HG03108 (cell line): ENCODE measurements at regions not wholly inside any gene's neighbourhood (a gene's known extent, or its start where the extent isn't known, plus 50 kb on each side); places are given as distances from the start of the nearest gene placed in this dataset.

Experiments used
- ATAC-seq: cut with Tn5 transposase; IDR thresholded peaks from one replicate; pipeline ENCODE4 v1.9.1; 2021; ENCODE audit warnings: moderate library complexity; ENCODE audit not compliant: unreplicated experiment

- ATAC-seq = no peak
These were observed 342.0 kb downstream of the USP25 start for GRCh38 chr21:16071761-16072160.

- ATAC-seq = no peak
These were observed 342.4 kb downstream of the USP25 start for GRCh38 chr21:16072221-16072620.

DNA sequence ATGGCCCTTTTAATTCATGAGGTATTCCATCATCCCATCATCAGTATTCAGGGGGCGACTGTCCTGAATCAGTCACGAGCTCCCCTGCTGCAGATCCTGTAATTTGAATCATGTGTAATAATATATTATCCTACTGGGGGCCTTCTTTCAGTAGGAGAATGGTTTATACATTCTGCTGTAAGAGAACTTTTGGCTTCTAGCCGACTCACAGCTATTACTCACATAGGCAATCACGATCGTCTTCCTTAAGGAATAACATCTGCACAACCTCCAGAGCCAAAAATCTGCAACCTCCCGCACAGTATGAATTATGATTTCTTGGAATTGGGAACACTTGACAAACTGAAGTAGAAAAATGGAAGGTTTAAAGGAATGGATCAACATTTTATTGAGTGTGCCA is 343.0 kb downstream of the USP25 start:
- ATAC-seq = no peak

DNA sequence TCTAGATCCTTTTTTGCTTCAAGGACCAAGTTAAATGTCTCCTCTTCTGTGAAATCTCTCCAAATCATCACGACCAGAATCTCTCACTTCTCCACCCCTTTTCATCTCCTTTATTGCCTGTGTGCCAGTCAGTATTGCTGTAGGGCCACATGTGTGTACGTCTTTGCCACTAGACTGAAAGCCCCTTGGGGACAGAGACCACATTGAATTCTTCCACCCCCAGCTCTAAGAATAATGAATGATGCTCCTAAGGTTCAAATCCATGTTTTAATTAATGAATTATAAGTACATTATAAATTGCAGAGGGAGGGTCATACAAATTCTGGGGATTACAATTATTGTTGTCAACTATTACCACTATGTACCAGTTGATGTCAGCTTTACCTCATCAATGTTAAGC is 343.8 kb downstream of the USP25 start:
- no peak for ATAC-seq

GRCh38 chr21:16074950-16075489 is 345.2 kb downstream of the USP25 start:
- ATAC-seq = no peak

GRCh38 chr21:16075649-16076282 is 346.0 kb downstream of the USP25 start:
- no peak for ATAC-seq

GRCh38 chr21:16076465-16076864 is 346.7 kb downstream of the USP25 start:
- ATAC-seq = no peak

- no peak for ATAC-seq
These were observed 348.6 kb downstream of the USP25 start for GRCh38 chr21:16078382-16078781.

GRCh38 chr21:16079830-16080229 is 350.0 kb downstream of the USP25 start:
- no peak for ATAC-seq

DNA sequence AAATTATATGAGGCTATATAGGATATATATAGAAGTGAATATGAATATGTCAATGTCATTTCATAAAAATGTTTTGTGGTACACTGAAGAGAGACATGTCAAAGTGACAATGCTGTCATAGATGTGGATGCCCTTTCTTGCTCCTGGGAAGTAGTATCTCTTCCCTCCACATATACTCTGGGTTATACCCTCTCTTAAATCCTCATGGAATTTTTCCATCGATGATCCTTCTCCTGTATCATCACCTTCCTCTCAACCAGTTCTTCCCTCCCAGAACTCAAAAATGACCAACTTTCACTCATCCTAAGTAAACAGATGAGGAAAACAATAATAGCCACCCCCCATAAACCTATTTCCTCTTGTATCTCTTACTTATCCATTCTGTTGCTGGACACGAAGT is 351.5 kb downstream of the USP25 start:
- no peak for ATAC-seq

DNA sequence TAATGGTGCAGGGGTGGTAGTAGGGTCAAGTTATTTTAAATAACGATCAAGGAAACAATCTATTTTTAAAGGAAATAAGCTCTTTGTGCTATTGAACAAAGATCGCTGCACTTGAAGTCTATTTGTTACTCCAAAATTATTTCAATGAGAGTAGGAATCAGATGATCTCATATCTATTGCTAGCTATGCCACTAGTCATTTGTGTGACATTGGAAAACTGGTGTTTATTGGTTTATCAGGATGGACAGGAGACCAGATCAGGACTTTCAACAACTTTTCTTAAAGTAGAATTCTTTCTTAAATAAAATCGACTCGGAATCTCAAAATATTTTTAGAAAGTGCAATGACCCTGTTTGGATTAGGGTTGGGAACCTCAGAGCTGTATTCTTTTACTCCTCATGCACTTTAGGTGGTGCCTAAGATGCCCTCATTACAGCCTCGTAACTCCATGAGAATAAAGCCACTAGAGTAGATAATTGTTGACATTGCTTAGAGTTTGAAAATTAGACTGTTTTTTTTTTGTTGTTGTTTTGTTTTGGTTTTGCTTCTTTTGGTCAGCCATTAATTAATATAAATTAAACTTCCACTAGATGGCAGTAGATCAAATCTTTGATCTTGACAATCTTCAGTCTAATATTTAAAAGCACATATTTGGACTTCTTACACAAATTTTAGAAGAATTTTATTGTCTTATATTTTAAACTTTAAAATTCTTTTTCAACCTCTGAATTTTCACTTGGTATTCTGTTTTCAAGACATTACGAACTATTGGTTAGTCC is 352.4 kb downstream of the USP25 start:
- no peak for ATAC-seq

DNA sequence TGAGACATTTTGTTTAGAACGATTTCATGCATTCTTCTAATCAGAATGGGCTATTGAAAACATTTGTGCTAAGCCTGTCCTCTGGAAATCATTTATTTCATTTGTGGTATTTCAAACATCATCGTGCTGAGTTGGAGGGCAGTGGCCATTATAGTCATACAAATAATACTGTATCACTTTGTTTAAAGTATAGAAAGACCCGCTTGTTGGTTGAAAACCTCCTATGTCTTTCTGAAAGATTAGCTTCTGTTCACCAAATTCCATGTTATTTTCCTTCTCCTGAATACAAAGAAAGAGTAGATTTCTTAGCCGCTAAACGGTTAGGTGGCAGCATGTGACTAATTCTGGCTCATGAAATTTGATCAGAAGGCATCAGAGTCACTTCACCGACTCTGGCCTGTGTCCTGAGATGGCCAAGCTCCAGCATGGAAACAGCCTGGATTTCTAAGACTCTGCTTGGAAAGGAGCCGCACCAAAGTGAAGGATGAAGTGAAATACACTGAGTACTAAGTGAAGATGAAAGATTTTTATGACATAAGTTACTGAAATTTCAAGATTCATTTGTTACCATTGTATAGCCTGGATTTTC is 355.1 kb downstream of the USP25 start:
- no peak for ATAC-seq

DNA sequence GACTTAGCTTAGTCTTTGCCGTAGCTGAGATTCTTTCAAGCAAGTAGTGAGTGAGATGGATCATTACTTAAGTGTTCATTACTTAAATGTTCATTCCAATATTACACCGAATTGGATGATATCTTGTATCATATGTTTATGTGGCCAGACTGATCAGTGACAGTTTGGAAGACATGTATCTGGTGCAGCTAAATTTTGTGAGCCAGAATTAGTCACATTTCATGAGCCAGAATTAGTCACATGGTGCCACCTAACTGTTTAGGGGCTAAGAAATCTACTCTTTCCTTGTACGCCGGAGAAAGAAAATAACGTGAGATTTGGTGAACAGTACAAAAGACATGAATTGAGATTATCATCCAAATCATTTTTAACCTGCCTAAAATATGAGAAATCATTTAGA is 355.6 kb downstream of the USP25 start:
- no peak for ATAC-seq

GRCh38 chr21:16086121-16086520 is 356.3 kb downstream of the USP25 start:
- no peak for ATAC-seq

DNA sequence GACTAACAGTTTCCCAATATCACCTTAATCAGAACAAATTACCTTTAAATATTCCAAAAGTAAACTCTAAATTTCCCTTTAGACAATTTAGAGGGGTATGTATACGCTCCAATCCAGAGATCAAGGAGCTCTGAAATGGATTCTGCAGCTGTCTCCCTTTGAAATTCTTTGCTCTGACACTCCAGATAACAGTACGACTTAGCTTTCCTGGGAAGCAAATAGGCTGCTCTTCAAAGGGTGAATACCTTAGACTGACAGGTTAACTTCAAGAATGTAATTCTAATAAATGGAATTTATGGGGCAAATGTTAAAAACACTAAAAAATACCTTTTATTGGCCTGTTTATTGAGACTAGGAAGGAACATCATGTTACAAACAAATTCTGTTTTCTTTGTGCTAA is 357.2 kb downstream of the USP25 start:
- no peak for ATAC-seq

DNA sequence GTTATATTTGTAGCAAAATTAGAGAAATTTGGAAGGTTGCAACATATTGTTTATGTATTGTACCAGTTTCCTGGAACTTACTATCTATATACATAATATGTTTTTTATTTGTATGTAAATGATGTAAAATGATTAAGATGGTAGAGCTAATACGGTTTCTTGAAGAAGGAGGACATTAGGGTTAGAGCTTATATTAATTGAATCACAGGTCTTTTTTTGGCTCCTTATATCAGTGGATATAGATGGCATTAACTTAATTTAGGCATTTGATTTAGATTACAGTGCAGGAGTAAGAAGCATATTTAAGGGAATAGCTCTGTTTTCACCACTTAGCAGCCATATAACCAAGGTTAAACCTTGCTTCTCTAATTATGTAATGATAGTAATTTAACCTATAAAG is 357.7 kb downstream of the USP25 start:
- no peak for ATAC-seq

GRCh38 chr21:16088056-16088455 is 358.3 kb downstream of the USP25 start:
- no peak for ATAC-seq

- ATAC-seq = no peak
These were observed 365.2 kb downstream of the USP25 start for GRCh38 chr21:16095005-16095404.

- ATAC-seq = no peak
These were observed 367.2 kb downstream of the USP25 start for GRCh38 chr21:16096988-16097387.

GRCh38 chr21:16102113-16102512 is 372.3 kb downstream of the USP25 start:
- no peak for ATAC-seq

DNA sequence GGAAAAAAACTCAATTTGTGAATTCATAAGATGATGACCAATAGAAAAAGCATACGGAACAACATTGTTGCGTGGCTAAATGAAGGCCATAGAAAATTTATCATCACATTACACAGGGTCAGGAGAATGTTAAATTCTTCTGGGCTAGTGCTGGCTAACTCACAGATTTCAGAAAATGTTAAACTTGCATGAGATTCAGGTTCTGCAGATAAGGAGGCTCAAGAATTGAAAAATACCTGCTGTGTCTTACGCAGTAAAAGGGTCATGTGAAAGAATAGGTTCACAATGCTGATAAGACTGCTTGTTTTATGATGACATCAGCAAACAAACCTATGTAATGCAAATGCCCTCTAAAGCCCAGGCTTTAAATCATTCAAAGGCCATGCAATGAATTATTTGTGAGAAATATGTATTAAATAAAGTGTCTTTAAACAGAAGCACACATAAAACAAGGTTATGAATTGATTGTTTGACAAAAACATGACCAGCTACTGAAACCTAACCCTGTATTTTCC is 378.8 kb downstream of the USP25 start:
- no peak for ATAC-seq
